Vagina (tissue), 2 donors: ENCODE measurements at regions not wholly inside any gene's neighbourhood (a gene's known extent, or its start where the extent isn't known, plus 50 kb on each side); places are given as distances from the start of the nearest gene placed in this dataset.

Experiments used
- CTCF ChIP-seq, 3 experiments: fragments of 450-650 bp in 2 of 3; fragments of 200-600 bp in 1 of 3; sonication (generic) in 1 of 3; IDR thresholded peaks; one replicate each; pipeline ENCODE4 v1.5.1; 2017 to 2019; ENCODE audit warnings: antibody characterized with exemption in 3 of 3, mild to moderate bottlenecking in 2 of 3, moderate library complexity in 2 of 3
- POLR2AphosphoS5 ChIP-seq, 2 donors: sonication (generic); formaldehyde crosslinking; IDR thresholded peaks; one replicate each; pipeline ENCODE4 v1.9.0; 2017; ENCODE audit warnings: antibody characterized with exemption in 2 of 2, mild to moderate bottlenecking in 2 of 2, low read depth in 1 of 2; ENCODE audit not compliant: insufficient read depth in 1 of 2

GRCh38 chr6:18724056-18724455 lies 336.9 kb downstream of the RNF144B start:
- TF ChIP-seq CTCF (IDR thresholded peaks at IDR 0.05) (no peak), POLR2AphosphoS5 (IDR thresholded peaks at IDR 0.05; ENCODE audit: insufficient read depth in 1 of 2, low read depth in 1 of 2) (no peak)
